PC-3 (cell line): ENCODE measurements at regions not wholly inside any gene's neighbourhood (a gene's known extent, or its start where the extent isn't known, plus 50 kb on each side); places are given as distances from the start of the nearest gene placed in this dataset.

Experiments
- ATAC-seq: fragments of 200-7000 bp; cut with Tn5 transposase; 2 replicates; pipeline ENCODE4 v1.9.1; 2020; ENCODE audit warnings: mild to moderate bottlenecking, moderate library complexity
- BruUV-seq: library from RNA; stranded (reverse); fragments of 400-500 nt; replicated peaks from 2 replicates; lab custom pipeline; 2021; lab: Mats Ljungman, UMichigan
- CTCF ChIA-PET: fragments of 300-600 bp; sonication (Branson Sonifier 250); formaldehyde crosslinking; loops from one replicate; lab custom pipeline; 2022; ENCODE audit warnings: antibody characterized with exemption; lab: Charles Lee
- POLR2A ChIA-PET: fragments of 300-600 bp; sonication (Branson Sonifier 250); formaldehyde crosslinking; loops from one replicate; lab custom pipeline; 2022; ENCODE audit warnings: antibody characterized with exemption; ENCODE audit not compliant: unreplicated experiment; lab: Charles Lee
- DNase-seq: peaks from one replicate; pipeline ENCODE4 v3.0.0-alpha.2; 2015
- H2AFZ ChIP-seq: fragments of 300-600 bp; sonication (generic); 2 replicates; pipeline ENCODE4 v1.6.0; 2016; ENCODE audit warnings: antibody characterized with exemption, low read length
- H3F3A ChIP-seq: fragments of 300-600 bp; sonication (generic); one replicate; pipeline ENCODE4 v1.6.0; 2017; ENCODE audit warnings: antibody characterized with exemption, low read length, control low read depth, mild to moderate bottlenecking; ENCODE audit not compliant: unreplicated experiment
- H3K27ac ChIP-seq: fragments of 300-600 bp; sonication (generic); 2 replicates; pipeline ENCODE4 v1.5.1; 2016; ENCODE audit warnings: mild to moderate bottlenecking, low read length
- H3K27me3 ChIP-seq: fragments of 300-600 bp; sonication (generic); 2 replicates; pipeline ENCODE4 v1.6.1; 2016; ENCODE audit warnings: low read length, mixed read lengths
- H3K36me3 ChIP-seq: fragments of 300-600 bp; sonication (generic); 2 replicates; pipeline ENCODE4 v1.6.1; 2016; ENCODE audit warnings: low read depth, mixed run types, low read length, mixed read lengths
- H3K4me1 ChIP-seq: fragments of 300-600 bp; sonication (generic); 2 replicates; pipeline ENCODE4 v1.5.1; 2016; ENCODE audit warnings: low read length; ENCODE audit not compliant: insufficient read depth
- H3K4me2 ChIP-seq: fragments of 300-600 bp; sonication (generic); 2 replicates; pipeline ENCODE4 v1.6.0; 2016; ENCODE audit warnings: low read length
- H3K4me3 ChIP-seq: fragments of 300-600 bp; sonication (generic); 2 replicates; pipeline ENCODE4 v1.5.1; 2016; ENCODE audit warnings: mild to moderate bottlenecking, low read length, mixed read lengths
- H3K79me2 ChIP-seq: fragments of 300-600 bp; sonication (generic); 2 replicates; pipeline ENCODE4 v1.6.1; 2017; ENCODE audit warnings: low read length, mixed read lengths
- H3K9ac ChIP-seq: fragments of 300-600 bp; sonication (generic); 2 replicates; pipeline ENCODE4 v1.6.0; 2016; ENCODE audit warnings: mild to moderate bottlenecking, low read length
- H3K9me2 ChIP-seq: fragments of 300-600 bp; sonication (generic); replicated peaks from 2 replicates; pipeline ENCODE4 v1.6.1; 2016; ENCODE audit warnings: mixed run types, low read length, mixed read lengths
- H3K9me3 ChIP-seq: fragments of 300-600 bp; sonication (generic); 2 replicates; pipeline ENCODE4 v1.6.1; 2016; ENCODE audit warnings: low read length, mixed read lengths
- H4K20me1 ChIP-seq: fragments of 300-600 bp; sonication (generic); 2 replicates; pipeline ENCODE4 v1.6.1; 2016; ENCODE audit warnings: low read length, mixed read lengths
- EZH2 ChIP-seq: fragments of 300-600 bp; sonication (generic); IDR thresholded peaks from one replicate; pipeline ENCODE4 v1.6.1; 2017; ENCODE audit warnings: antibody characterized with exemption, mild to moderate bottlenecking, low read length; ENCODE audit not compliant: unreplicated experiment
- EZH2phosphoT487 ChIP-seq: fragments of 300-600 bp; sonication (generic); IDR thresholded peaks from 2 replicates; pipeline ENCODE4 v1.6.1; 2018; ENCODE audit warnings: mild to moderate bottlenecking, antibody characterized with exemption, low read length, borderline replicate concordance
- intact Hi-C: fragments of 100-400 bp; cut with micrococcal nuclease; formaldehyde crosslinking; loops from 2 replicates; pipeline ENCODE4 v1.9.0; 2023
- TF ChIP-seq, protein P1 (sequence below): fragments of 300-600 bp; sonication (generic); conservative IDR thresholded peaks from 2 replicates; pipeline ENCODE4 v1.5.1; 2017; ENCODE audit warnings: antibody characterized with exemption, low read depth, mild to moderate bottlenecking, low read length

DNA sequence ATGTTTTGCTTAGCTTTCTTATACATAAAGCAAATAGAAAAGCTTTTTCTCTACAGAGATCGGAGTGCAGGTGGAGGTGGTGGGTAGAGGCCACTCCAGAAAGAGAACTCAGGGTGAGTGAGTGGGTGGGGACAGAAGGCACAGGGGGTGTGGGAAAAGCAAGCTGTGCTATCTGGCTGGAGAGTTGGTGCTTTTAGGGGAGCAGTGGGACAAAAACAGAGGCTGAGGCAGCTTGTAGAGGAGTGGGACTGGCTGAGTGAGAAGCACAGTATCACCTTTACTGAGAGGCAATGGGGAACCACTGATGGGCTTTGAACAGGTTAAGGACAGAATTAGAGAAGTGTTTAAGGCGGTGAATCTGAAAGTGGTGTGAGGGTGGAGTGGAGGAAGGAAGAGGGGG, 275.3 kb downstream of the TCF7L2 start:
- no peak overlapping the region for H3K4me2 ChIP-seq
- H3K27me3 ChIP-seq = no peaks in the 10 kb centered on the region
- no peak for ATAC-seq
- intact Hi-C loops = no loop called here
- no peaks in the 10 kb centered on the region for H3K79me2 ChIP-seq
- no TSS peak for BruUV-seq
- H3K9me3 ChIP-seq = no peaks in the 10 kb centered on the region
- H3K9me2 ChIP-seq = no peaks in the 10 kb centered on the region
- no peak overlapping the region for H2AFZ ChIP-seq
- no peak overlapping the region for H3K4me3 ChIP-seq
- H4K20me1 ChIP-seq = no peaks in the 10 kb centered on the region
- H3K4me1 ChIP-seq = no peaks in the 10 kb centered on the region
- ChIA-PET POLR2A (no interaction called here), CTCF (no interaction called here)
- no peak overlapping the region for H3K9ac ChIP-seq
- TF ChIP-seq EZH2phosphoT487 = no peak
- TF ChIP-seq, protein P1, sequence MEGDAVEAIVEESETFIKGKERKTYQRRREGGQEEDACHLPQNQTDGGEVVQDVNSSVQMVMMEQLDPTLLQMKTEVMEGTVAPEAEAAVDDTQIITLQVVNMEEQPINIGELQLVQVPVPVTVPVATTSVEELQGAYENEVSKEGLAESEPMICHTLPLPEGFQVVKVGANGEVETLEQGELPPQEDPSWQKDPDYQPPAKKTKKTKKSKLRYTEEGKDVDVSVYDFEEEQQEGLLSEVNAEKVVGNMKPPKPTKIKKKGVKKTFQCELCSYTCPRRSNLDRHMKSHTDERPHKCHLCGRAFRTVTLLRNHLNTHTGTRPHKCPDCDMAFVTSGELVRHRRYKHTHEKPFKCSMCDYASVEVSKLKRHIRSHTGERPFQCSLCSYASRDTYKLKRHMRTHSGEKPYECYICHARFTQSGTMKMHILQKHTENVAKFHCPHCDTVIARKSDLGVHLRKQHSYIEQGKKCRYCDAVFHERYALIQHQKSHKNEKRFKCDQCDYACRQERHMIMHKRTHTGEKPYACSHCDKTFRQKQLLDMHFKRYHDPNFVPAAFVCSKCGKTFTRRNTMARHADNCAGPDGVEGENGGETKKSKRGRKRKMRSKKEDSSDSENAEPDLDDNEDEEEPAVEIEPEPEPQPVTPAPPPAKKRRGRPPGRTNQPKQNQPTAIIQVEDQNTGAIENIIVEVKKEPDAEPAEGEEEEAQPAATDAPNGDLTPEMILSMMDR = no peak
- no peak for TF ChIP-seq EZH2
- H3F3A ChIP-seq = no peaks in the 10 kb centered on the region
- H3K36me3 ChIP-seq = no peaks in the 10 kb centered on the region
- H3K27ac ChIP-seq = no peak overlapping the region
- DNase-seq = no peak

GRCh38 chr10:113225903-113226302, 275.9 kb downstream of the TCF7L2 start:
- Histone ChIP-seq H3K27ac (no peak overlapping the region), H3K4me2 (no peak overlapping the region), H3K4me3 (no peak overlapping the region), H2AFZ (no peak overlapping the region), H3K4me1 (no peaks in the 10 kb centered on the region), H3F3A (no peaks in the 10 kb centered on the region), H3K9me2 (no peaks in the 10 kb centered on the region), H3K36me3 (no peaks in the 10 kb centered on the region), H3K27me3 (no peaks in the 10 kb centered on the region), H3K9ac (no peak overlapping the region), H4K20me1 (no peaks in the 10 kb centered on the region), H3K9me3 (no peaks in the 10 kb centered on the region), H3K79me2 (no peaks in the 10 kb centered on the region)
- TF ChIP-seq, protein P1 = no peak
- TF ChIP-seq EZH2phosphoT487 = no peak
- TF ChIP-seq EZH2 = no peak
- POLR2A ChIA-PET = no interaction called here
- BruUV-seq = no TSS peak
- intact Hi-C loops = no loop called here
- no peak for ATAC-seq
- CTCF ChIA-PET = no interaction called here
- DNase-seq = no peak

GRCh38 chr10:113226399-113226798, 276.4 kb downstream of the TCF7L2 start:
- DNase-seq = no peak
- no peak for ATAC-seq
- intact Hi-C loops = no loop called here
- POLR2A ChIA-PET = no interaction called here
- Histone ChIP-seq H3K36me3 (no peaks in the 10 kb centered on the region), H3K27ac (no peak overlapping the region), H3K9me3 (no peaks in the 10 kb centered on the region), H3K4me2 (no peak overlapping the region), H3K27me3 (no peaks in the 10 kb centered on the region), H3K4me1 (no peaks in the 10 kb centered on the region), H3K79me2 (no peaks in the 10 kb centered on the region), H3K4me3 (no peak overlapping the region), H3K9ac (no peak overlapping the region), H4K20me1 (no peaks in the 10 kb centered on the region), H3F3A (no peaks in the 10 kb centered on the region), H2AFZ (no peak overlapping the region), H3K9me2 (no peaks in the 10 kb centered on the region)
- TF ChIP-seq, protein P1 = no peak
- TF ChIP-seq EZH2 (no peak), EZH2phosphoT487 (no peak)
- BruUV-seq = no TSS peak
- CTCF ChIA-PET = no interaction called here
